HG02970 (cell line): ENCODE measurements at regions not wholly inside any gene's neighbourhood (a gene's known extent, or its start where the extent isn't known, plus 50 kb on each side); places are given as distances from the start of the nearest gene placed in this dataset.
A peak's percentile ranks its signal among the peaks of the same experiment; 100 is the strongest.
"Not testable (repeated sequence)": the region's sequence is repeated elsewhere in the genome, so short reads cannot be mapped to it uniquely, and the experiment has no call there.

Source experiments
- ATAC-seq: cut with Tn5 transposase; IDR thresholded peaks from one replicate; pipeline ENCODE4 v1.9.1; 2021; ENCODE audit warnings: mild to moderate bottlenecking, moderate library complexity, moderate number of reproducible peaks; ENCODE audit not compliant: unreplicated experiment, low FRiP score

GRCh38 chr12:67099858-67100257 is 169.3 kb upstream of the CAND1 start:
- no peak for ATAC-seq

GRCh38 chr12:67103521-67103920 is 165.6 kb upstream of the CAND1 start:
- no peak for ATAC-seq

- ATAC-seq = no peak
These were observed 161.9 kb upstream of the CAND1 start for GRCh38 chr12:67107235-67107634.

GRCh38 chr12:67107751-67108269 is 161.3 kb upstream of the CAND1 start:
- no peak for ATAC-seq

GRCh38 chr12:67110345-67110744 is 158.8 kb upstream of the CAND1 start:
- ATAC-seq = not testable (repeated sequence)

GRCh38 chr12:67111182-67111581 is 158.0 kb upstream of the CAND1 start:
- ATAC-seq = no peak

- ATAC-seq = no peak
These were observed 156.6 kb upstream of the CAND1 start for GRCh38 chr12:67112586-67112985.

GRCh38 chr12:67116134-67116533 is 153.0 kb upstream of the CAND1 start:
- no peak for ATAC-seq

DNA sequence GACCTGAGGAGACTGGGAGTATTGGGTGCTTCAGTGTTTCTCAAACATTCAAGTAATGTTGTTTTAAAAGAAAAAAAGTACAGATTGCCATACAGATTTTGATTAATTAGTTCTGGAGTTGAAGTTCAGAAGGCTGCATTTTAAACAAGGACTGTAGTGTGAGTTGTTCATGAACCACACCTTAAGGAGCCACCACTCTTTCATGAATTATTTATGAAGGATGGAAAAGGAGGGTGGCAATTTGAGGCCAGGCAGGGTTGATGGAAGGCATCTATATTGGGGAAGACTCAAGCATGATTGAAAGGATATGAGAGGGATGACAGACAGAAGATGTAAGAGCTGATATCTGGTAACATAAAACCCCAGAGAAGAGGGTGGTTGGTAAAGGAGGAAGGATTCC is 146.6 kb upstream of the CAND1 start:
- ATAC-seq = no peak

GRCh38 chr12:67137256-67137655 is 131.9 kb upstream of the CAND1 start:
- ATAC-seq = no peak

- no peak for ATAC-seq
These were observed 127.7 kb upstream of the CAND1 start for GRCh38 chr12:67141296-67142018.

DNA sequence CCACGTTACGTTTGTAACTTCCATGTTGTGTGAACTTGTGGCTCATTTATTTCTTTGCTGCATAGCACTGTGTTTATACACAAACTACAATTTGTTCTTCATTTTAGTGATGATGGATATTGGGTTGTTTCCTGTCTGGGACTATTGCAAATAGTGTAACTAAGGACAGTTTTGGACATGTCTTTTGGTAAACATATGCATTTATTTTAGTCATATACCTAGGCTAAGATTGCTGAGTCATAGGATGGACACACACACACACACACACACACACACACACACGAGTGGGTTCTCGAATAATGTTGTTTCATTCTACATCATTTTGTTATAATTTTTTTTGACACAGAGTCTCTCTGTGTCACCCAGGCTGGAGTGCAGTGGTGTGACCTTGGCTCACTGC is 123.5 kb upstream of the CAND1 start:
- no peak for ATAC-seq

GRCh38 chr12:67147030-67147429 is 122.1 kb upstream of the CAND1 start:
- no peak for ATAC-seq

DNA sequence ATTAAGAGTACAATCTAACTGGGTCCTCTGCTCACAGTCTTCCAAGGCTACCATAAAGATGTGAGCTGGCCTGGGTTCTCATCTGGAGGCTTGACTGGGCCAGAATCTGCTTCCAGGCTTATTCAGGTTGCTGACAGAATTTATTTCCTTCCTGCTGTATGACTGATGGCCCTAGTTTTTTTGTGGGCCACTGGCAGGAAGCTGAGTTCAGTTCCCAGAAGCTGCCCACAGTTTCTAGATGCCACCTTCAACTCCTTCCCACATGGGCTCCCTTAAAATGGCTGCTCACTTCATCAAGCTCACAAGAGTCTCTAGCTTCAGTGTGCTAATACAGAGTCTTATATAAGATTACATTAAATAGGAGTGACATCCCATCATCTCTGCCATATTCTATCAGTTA is 121.7 kb upstream of the CAND1 start:
- ATAC-seq = no peak

DNA sequence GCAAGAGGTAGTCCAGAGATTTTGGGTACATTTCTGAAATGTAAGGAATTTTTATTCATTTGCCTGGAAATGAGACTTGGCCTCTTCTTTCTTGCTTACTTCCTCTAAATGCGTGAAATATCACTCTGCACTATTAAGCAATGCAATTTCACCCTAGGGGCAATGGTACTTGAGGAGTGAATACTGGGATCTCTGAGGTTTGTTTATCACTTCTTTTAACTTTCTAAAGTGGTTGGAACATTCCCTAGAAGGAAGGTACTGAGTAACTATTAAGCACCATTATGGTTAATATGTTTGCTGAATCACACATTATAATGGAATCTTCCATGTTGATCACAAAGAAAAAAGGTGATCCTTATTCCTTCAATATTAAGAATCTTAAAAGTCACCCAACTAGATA is 120.9 kb upstream of the CAND1 start:
- no peak for ATAC-seq

GRCh38 chr12:67151886-67152285 is 117.3 kb upstream of the CAND1 start:
- no peak for ATAC-seq

- no peak for ATAC-seq
These were observed 116.7 kb upstream of the CAND1 start for GRCh38 chr12:67152451-67152850.

DNA sequence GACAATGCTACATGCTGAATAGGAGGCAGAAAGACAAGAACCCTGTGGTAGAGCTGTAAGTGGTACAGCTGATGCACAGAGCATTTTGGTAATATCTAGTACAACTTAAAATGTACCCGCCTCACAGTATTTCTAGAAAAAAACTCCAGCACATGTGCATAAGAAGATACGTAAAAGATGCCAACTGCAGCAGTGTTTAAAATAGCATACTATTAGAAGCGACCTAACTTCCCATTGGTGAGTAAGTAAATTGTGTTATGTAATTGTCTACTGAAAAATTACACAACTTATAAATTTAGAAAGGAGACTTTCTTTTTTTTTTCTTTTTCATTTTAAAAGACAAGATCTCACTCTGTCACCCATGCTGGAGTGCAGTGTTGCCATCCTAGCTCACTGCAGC is 114.3 kb upstream of the CAND1 start:
- no peak for ATAC-seq

GRCh38 chr12:67155863-67156262 is 113.3 kb upstream of the CAND1 start:
- ATAC-seq = no peak

DNA sequence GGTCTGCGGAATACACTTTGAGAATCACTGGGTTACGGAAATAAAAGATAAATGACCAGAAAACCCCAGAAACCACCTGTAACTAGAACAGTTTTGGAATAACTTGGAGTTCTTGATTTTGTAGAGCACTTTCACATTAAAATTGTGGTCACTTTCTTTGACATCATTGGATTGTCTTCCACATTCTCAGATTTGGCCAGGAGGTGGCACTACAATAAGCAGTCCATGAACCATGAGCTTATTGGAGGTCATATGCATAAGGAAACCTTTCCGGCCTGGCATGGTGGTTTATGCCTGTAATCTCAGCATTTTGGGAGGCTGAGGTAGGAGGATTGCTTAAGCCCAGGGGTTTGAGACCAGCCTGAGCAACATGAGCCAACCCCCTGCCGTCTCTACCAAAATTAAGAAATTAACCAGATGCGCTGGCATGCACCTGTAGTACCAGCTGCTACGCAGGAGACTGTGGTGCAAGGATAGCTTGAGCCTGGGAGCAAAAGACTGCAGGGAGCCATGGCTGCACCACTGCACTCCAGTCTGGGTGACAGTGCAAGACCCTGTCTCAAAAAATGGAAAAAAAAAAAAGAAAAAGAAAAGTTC is 107.7 kb upstream of the CAND1 start:
- peak; percentile 54 for ATAC-seq

- no peak for ATAC-seq
These were observed 95.9 kb upstream of the CAND1 start for GRCh38 chr12:67173258-67173657.

- ATAC-seq = no peak
These were observed 86.6 kb upstream of the CAND1 start for GRCh38 chr12:67182551-67182950.
